ENCODE measurements at regions not wholly inside any gene's neighbourhood (a gene's known extent, or its start where the extent isn't known, plus 50 kb on each side); places are given as distances from the start of the nearest gene placed in this dataset.

GRCh38 chr14:104359301-104359968 is 220.1 kb upstream of the C14orf180 start:
- no peak overlapping the region for H2AFZ ChIP-seq
- H3K36me3 ChIP-seq (ENCODE audit: low read depth) = no peaks in the 10 kb centered on the region
- H3K79me2 ChIP-seq (ENCODE audit: low read depth) = no peaks in the 10 kb centered on the region
- BruUV-seq (replicated peaks) = no TSS peak
- H3K4me1 ChIP-seq (replicated peaks; ENCODE audit: insufficient read depth) = no peaks in the 10 kb centered on the region
- H3F3A ChIP-seq (ENCODE audit: insufficient read depth, low read depth) = no peaks in the 10 kb centered on the region
- intact Hi-C loops (cut with micrococcal nuclease; ENCODE audit: unreplicated experiment) = no loop called here
- H4K20me1 ChIP-seq (ENCODE audit: insufficient read depth) = no peaks in the 10 kb centered on the region
- H3K4me3 ChIP-seq = no peak overlapping the region
- ChIA-PET CTCF (no interaction called here), POLR2A (ENCODE audit: unreplicated experiment) (no interaction called here)
- no peak overlapping the region for H3K4me2 ChIP-seq
- no peak overlapping the region for H3K27ac ChIP-seq
- no peaks in the 10 kb centered on the region for H3K9me2 ChIP-seq (ENCODE audit: insufficient read depth)
- H3K9me3 ChIP-seq (ENCODE audit: insufficient read depth, low read depth) = no peaks in the 10 kb centered on the region
- DNase-seq = no peak
- H3K27me3 ChIP-seq (ENCODE audit: insufficient read depth, low read depth) = peaks cover 93% of the 10 kb centered on the region
- no peak for TF ChIP-seq EZH2 (IDR thresholded peaks at IDR 0.05; ENCODE audit: low read depth)
- no peak for TF ChIP-seq CTCF (conservative IDR thresholded peaks at IDR 0.05)

- H3K79me2 ChIP-seq (ENCODE audit: low read depth) = no peaks in the 10 kb centered on the region
- H3K36me3 ChIP-seq (ENCODE audit: low read depth) = no peaks in the 10 kb centered on the region
- no peak for DNase-seq
- H4K20me1 ChIP-seq (ENCODE audit: insufficient read depth) = no peaks in the 10 kb centered on the region
- no peaks in the 10 kb centered on the region for H3F3A ChIP-seq (ENCODE audit: insufficient read depth, low read depth)
- intact Hi-C loops (cut with micrococcal nuclease; ENCODE audit: unreplicated experiment) = no loop called here
- no peak overlapping the region for H3K4me2 ChIP-seq
- no peaks in the 10 kb centered on the region for H3K9me3 ChIP-seq (ENCODE audit: insufficient read depth, low read depth)
- TF ChIP-seq EZH2 (IDR thresholded peaks at IDR 0.05; ENCODE audit: low read depth) = no peak
- no peak for TF ChIP-seq CTCF (conservative IDR thresholded peaks at IDR 0.05)
- H3K4me1 ChIP-seq (replicated peaks; ENCODE audit: insufficient read depth) = no peaks in the 10 kb centered on the region
- no peak overlapping the region for H2AFZ ChIP-seq
- H3K4me3 ChIP-seq = no peak overlapping the region
- H3K27ac ChIP-seq = no peak overlapping the region
- BruUV-seq (replicated peaks) = no TSS peak
- ChIA-PET POLR2A (ENCODE audit: unreplicated experiment) (no interaction called here), CTCF (no interaction called here)
- peaks cover 99% of the 10 kb centered on the region for H3K27me3 ChIP-seq (ENCODE audit: insufficient read depth, low read depth)
- no peaks in the 10 kb centered on the region for H3K9me2 ChIP-seq (ENCODE audit: insufficient read depth)
These were observed 219.6 kb upstream of the C14orf180 start for GRCh38 chr14:104359969-104360442.

GRCh38 chr14:104360501-104360900 is 219.1 kb upstream of the C14orf180 start:
- TF ChIP-seq CTCF (conservative IDR thresholded peaks at IDR 0.05) = no peak
- no peaks in the 10 kb centered on the region for H3K4me1 ChIP-seq (replicated peaks; ENCODE audit: insufficient read depth)
- peaks cover 99% of the 10 kb centered on the region for H3K27me3 ChIP-seq (ENCODE audit: insufficient read depth, low read depth)
- BruUV-seq (replicated peaks) = no TSS peak
- no peaks in the 10 kb centered on the region for H3K9me3 ChIP-seq (ENCODE audit: insufficient read depth, low read depth)
- no peaks in the 10 kb centered on the region for H3F3A ChIP-seq (ENCODE audit: insufficient read depth, low read depth)
- H2AFZ ChIP-seq = no peak overlapping the region
- no peaks in the 10 kb centered on the region for H3K9me2 ChIP-seq (ENCODE audit: insufficient read depth)
- intact Hi-C loops (cut with micrococcal nuclease; ENCODE audit: unreplicated experiment) = no loop called here
- DNase-seq = no peak
- no peak overlapping the region for H3K27ac ChIP-seq
- ChIA-PET POLR2A (ENCODE audit: unreplicated experiment) (no interaction called here), CTCF (no interaction called here)
- H4K20me1 ChIP-seq (ENCODE audit: insufficient read depth) = no peaks in the 10 kb centered on the region
- H3K36me3 ChIP-seq (ENCODE audit: low read depth) = no peaks in the 10 kb centered on the region
- H3K79me2 ChIP-seq (ENCODE audit: low read depth) = no peaks in the 10 kb centered on the region
- H3K4me2 ChIP-seq = no peak overlapping the region
- H3K4me3 ChIP-seq = no peak overlapping the region
